Retinal pigment epithelial cell (primary cell): ENCODE measurements at regions not wholly inside any gene's neighbourhood (a gene's known extent, or its start where the extent isn't known, plus 50 kb on each side); places are given as distances from the start of the nearest gene placed in this dataset.

Source experiments
- DNase-seq: peaks from one replicate; pipeline ENCODE4 v3.0.0-alpha.2; 2010; ENCODE audit warnings: low read depth
- H3K4me3 ChIP-seq: 2 replicates; pipeline ENCODE4 v1.5.1; 2011; ENCODE audit warnings: mild to moderate bottlenecking, low read length, control low read depth, moderate library complexity
- TF ChIP-seq, protein P1 (sequence below): conservative IDR thresholded peaks from 2 replicates; pipeline ENCODE4 v1.5.1; 2011; ENCODE audit warnings: low read depth, low read length, control low read depth, inconsistent platforms

DNA sequence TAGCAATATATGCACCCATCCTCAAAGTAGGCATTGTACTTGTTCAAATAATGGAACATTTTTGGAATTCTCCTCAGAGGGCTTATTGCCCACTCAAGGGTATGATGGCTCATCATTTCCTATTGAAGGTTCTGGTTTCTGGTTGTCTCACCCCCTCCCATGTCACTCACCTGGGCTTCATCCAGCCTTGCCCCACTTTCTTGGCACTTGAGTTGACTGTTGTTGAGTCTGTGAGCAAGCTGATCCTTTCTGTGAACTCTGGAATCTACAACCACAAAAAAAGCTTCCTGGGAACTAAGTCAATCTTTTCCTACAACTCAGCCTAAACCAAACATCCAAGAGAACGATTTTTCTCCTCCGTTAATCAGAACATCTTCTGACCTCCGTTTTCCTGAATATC is 73.9 kb upstream of the ANKH start:
- no peak overlapping the region for H3K4me3 ChIP-seq
- DNase-seq, result no peak
- TF ChIP-seq, protein P1, sequence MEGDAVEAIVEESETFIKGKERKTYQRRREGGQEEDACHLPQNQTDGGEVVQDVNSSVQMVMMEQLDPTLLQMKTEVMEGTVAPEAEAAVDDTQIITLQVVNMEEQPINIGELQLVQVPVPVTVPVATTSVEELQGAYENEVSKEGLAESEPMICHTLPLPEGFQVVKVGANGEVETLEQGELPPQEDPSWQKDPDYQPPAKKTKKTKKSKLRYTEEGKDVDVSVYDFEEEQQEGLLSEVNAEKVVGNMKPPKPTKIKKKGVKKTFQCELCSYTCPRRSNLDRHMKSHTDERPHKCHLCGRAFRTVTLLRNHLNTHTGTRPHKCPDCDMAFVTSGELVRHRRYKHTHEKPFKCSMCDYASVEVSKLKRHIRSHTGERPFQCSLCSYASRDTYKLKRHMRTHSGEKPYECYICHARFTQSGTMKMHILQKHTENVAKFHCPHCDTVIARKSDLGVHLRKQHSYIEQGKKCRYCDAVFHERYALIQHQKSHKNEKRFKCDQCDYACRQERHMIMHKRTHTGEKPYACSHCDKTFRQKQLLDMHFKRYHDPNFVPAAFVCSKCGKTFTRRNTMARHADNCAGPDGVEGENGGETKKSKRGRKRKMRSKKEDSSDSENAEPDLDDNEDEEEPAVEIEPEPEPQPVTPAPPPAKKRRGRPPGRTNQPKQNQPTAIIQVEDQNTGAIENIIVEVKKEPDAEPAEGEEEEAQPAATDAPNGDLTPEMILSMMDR, result no peak

GRCh38 chr5:14944996-14945395 is 73.4 kb upstream of the ANKH start:
- TF ChIP-seq, protein P1, result no peak
- no peak overlapping the region for H3K4me3 ChIP-seq
- DNase-seq, result no peak

DNA sequence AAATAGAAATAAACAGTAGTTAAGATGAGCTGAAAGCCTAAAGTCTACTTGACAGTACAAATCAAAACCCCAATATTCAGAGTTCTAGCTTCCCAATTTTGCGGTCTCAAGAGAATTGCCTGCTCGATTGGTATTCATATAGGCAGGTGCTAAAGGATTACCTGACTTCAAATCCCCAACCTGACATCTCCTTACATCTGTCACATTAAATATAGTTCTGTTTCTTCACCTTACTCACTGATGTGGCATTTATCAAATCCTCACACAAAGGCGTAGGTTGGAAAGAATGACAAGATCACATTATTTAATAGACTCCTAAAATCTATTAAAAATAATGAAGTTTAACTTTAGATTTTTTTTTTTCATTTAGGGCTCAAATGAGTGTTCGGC is 72.8 kb upstream of the ANKH start:
- H3K4me3 ChIP-seq, result no peak overlapping the region
- TF ChIP-seq, protein P1, result no peak
- DNase-seq, result no peak

DNA sequence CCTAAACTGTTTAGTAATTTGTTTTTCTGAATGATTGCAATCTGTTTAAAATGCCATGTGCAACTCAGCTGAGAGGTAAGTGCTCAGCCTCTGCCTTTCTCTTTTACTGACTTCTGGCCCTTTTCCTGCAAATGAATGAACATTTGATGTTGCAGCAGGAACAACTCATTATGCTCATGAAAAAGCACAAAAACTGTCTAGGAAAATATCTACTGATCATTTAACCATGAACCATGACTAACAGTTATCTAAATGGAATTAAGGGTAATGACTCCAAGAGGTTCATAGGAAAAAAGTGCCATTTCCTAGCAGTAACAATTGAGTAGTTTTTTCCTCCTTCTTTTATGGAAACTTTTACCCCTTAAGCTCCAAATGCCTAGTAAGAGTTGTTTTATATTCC is 70.6 kb upstream of the ANKH start:
- TF ChIP-seq, protein P1, result no peak
- H3K4me3 ChIP-seq, result no peak overlapping the region
- no peak for DNase-seq

- no peak for DNase-seq
- no peak overlapping the region for H3K4me3 ChIP-seq
- TF ChIP-seq, protein P1, result no peak
Measured at GRCh38 chr5:14937254-14937653, 65.7 kb upstream of the ANKH start.

- H3K4me3 ChIP-seq, result no peak overlapping the region
- TF ChIP-seq, protein P1, result no peak
- no peak for DNase-seq
Measured at GRCh38 chr5:14936588-14936987, 65.0 kb upstream of the ANKH start.

- H3K4me3 ChIP-seq, result no peak overlapping the region
- DNase-seq, result no peak
- TF ChIP-seq, protein P1, result no peak
Measured at GRCh38 chr5:14935341-14935740, 63.8 kb upstream of the ANKH start.
